Endothelial cell of umbilical vein (primary cell): ENCODE measurements at regions not wholly inside any gene's neighbourhood (a gene's known extent, or its start where the extent isn't known, plus 50 kb on each side); places are given as distances from the start of the nearest gene placed in this dataset.

Experiments
- BruUV-seq: library from RNA; stranded (reverse); fragments of 400-500 nt; replicated peaks from 2 replicates; lab custom pipeline; 2021; lab: Mats Ljungman, UMichigan
- CTCF ChIA-PET: fragments of 300-600, 350-600 bp; sonication (Branson Sonifier 250); formaldehyde crosslinking; loops from one replicate; lab custom pipeline; 2021; ENCODE audit warnings: antibody characterized with exemption, inconsistent platforms; lab: Charles Lee
- POLR2A ChIA-PET: fragments of 300-600, 350-600 bp; sonication (Branson Sonifier 250); formaldehyde crosslinking; loops from one replicate; lab custom pipeline; 2021; ENCODE audit warnings: antibody characterized with exemption, inconsistent platforms; lab: Charles Lee
- DNase-seq: peaks from one replicate; pipeline ENCODE4 v3.0.0-alpha.2; 2011; ENCODE audit warnings: low read depth, low spot score
- FAIRE-seq: peaks from 2 replicates; lab custom pipeline; 2011; peaks lifted over from hg19 to GRCh38; lab: Jason Lieb, UNC
- H2AFZ ChIP-seq: 2 replicates; pipeline ENCODE4 v1.6.0; 2012; ENCODE audit warnings: low read depth, low read length, control low read depth, inconsistent platforms
- H3K27ac ChIP-seq: 2 replicates; pipeline ENCODE4 v1.5.1; 2011; ENCODE audit warnings: low read depth, mild to moderate bottlenecking, control low read depth, low read length, moderate library complexity; ENCODE audit not compliant: insufficient read depth
- H3K27me3 ChIP-seq, 2 experiments: 2 replicates each; pipeline versions ENCODE4 v1.6.0 to v1.6.1; 2011; ENCODE audit warnings: low read length in 2 of 2, mixed read lengths in 1 of 2; ENCODE audit not compliant: control insufficient read depth in 2 of 2, insufficient read depth in 2 of 2
- H3K36me3 ChIP-seq, 2 experiments: 2 replicates in 1 of 2; 3 replicates in 1 of 2; pipeline ENCODE4 v1.5.1; 2011; ENCODE audit warnings: low read length in 2 of 2, mild to moderate bottlenecking in 1 of 2, moderate library complexity in 1 of 2; ENCODE audit not compliant: control insufficient read depth in 2 of 2, insufficient read depth in 2 of 2; ENCODE audit errors: extremely low read depth in 1 of 2
- H3K4me1 ChIP-seq: 3 replicates; pipeline ENCODE4 v1.5.1; 2011; ENCODE audit warnings: mild to moderate bottlenecking, low read length; ENCODE audit not compliant: control insufficient read depth, insufficient read depth; ENCODE audit errors: extremely low read depth
- H3K4me2 ChIP-seq: 2 replicates; pipeline ENCODE4 v1.6.1; 2011; ENCODE audit warnings: low read length, control low read depth, mixed read lengths; ENCODE audit not compliant: insufficient read depth
- H3K4me3 ChIP-seq, 3 experiments: fragments of 200-600 bp in 1 of 3; sonication (generic), shearing (Covaris generic) in 1 of 3; replicated peaks in 1 of 3; 2 replicates each; pipeline ENCODE4 v1.5.1; 2011 to 2016; ENCODE audit warnings: control low read depth in 3 of 3, low read length in 3 of 3, mild to moderate bottlenecking in 2 of 3, inconsistent platforms in 1 of 3, low read depth in 1 of 3, moderate library complexity in 1 of 3; ENCODE audit not compliant: insufficient read depth in 1 of 3
- H3K79me2 ChIP-seq: 2 replicates; pipeline ENCODE4 v1.6.0; 2012; ENCODE audit warnings: low read length, inconsistent platforms; ENCODE audit not compliant: control insufficient read depth, insufficient read depth
- H3K9ac ChIP-seq: replicated peaks from 2 replicates; pipeline ENCODE3; 2011; ENCODE audit warnings: low read length, control low read depth; ENCODE audit not compliant: insufficient read depth; ENCODE audit errors: extremely low read depth
- H3K9me1 ChIP-seq: replicated peaks from 3 replicates; pipeline ENCODE4 v1.6.0; 2011; ENCODE audit warnings: mild to moderate bottlenecking, low read length; ENCODE audit not compliant: control insufficient read depth, insufficient read depth; ENCODE audit errors: extremely low read depth
- H3K9me3 ChIP-seq: replicated peaks from 2 replicates; pipeline ENCODE4 v1.5.1; 2012; ENCODE audit warnings: low read length, inconsistent platforms; ENCODE audit not compliant: control insufficient read depth, insufficient read depth
- H4K20me1 ChIP-seq: replicated peaks from 2 replicates; pipeline ENCODE3; 2011; ENCODE audit warnings: mild to moderate bottlenecking, low read length; ENCODE audit not compliant: control insufficient read depth, insufficient read depth; ENCODE audit errors: extremely low read depth
- CTCF ChIP-seq, 2 donors: IDR thresholded peaks; 1 replicate in 1 of 2; 2 replicates in 1 of 2; pipeline ENCODE4 v1.5.1; 2011; ENCODE audit warnings: low read length in 2 of 2, mild to moderate bottlenecking in 2 of 2, moderate library complexity in 2 of 2, control low read depth in 1 of 2, inconsistent platforms in 1 of 2, low read depth in 1 of 2; ENCODE audit not compliant: insufficient read depth in 1 of 2; ENCODE audit errors: extremely low read depth in 1 of 2
- EZH2 ChIP-seq: IDR thresholded peaks from 2 replicates; pipeline ENCODE4 v1.6.1; 2012; ENCODE audit warnings: borderline replicate concordance, low read depth, mild to moderate bottlenecking, moderate library complexity, low read length, inconsistent platforms; ENCODE audit not compliant: severe bottlenecking
- FOS ChIP-seq: IDR thresholded peaks from 2 replicates; pipeline ENCODE4 v1.6.1; 2011; ENCODE audit warnings: mild to moderate bottlenecking, low read length, moderate library complexity, borderline replicate concordance; ENCODE audit not compliant: insufficient read depth
- MYC ChIP-seq: IDR thresholded peaks from one replicate; pipeline ENCODE4 v1.6.1; 2011; ENCODE audit warnings: mild to moderate bottlenecking, low read depth, low read length
- POLR2A ChIP-seq: IDR thresholded peaks from 2 replicates; pipeline ENCODE4 v1.6.1; 2012; ENCODE audit warnings: low read depth, mild to moderate bottlenecking, control low read depth, low read length
- dilution Hi-C: fragments of 300-500 bp; cut with MboI; formaldehyde crosslinking; loops from one replicate; pipeline ENCODE4 v1.15.0; 2019; ENCODE audit warnings: low sequenced_read_pairs; ENCODE audit not compliant: extremely low pct_ligation_motif_present
- intact Hi-C: fragments of 100-400 bp; cut with micrococcal nuclease; formaldehyde crosslinking; loops from one replicate; pipeline ENCODE4 v1.10.0; 2022

GRCh38 chr11:70695086-70695960, 297.0 kb downstream of the CTTN start:
- no peak overlapping the region for H3K4me2 ChIP-seq
- H4K20me1 ChIP-seq, result no peaks in the 10 kb centered on the region
- H3K4me3 ChIP-seq, result no peak overlapping the region
- DNase-seq, result no peak
- no peak overlapping the region for H3K27ac ChIP-seq
- H3K4me1 ChIP-seq, result no peaks in the 10 kb centered on the region
- H3K36me3 ChIP-seq, result no peaks in the 10 kb centered on the region
- H3K9me1 ChIP-seq, result no peaks in the 10 kb centered on the region
- ChIA-PET POLR2A (no interaction called here), CTCF (no interaction called here)
- no peak for FAIRE-seq
- BruUV-seq, result no TSS peak
- TF ChIP-seq EZH2, result no peak
- no peak for TF ChIP-seq CTCF (IDR thresholded peaks at IDR 0.05; ENCODE audit: extremely low read depth in 1 of 2, insufficient read depth in 1 of 2, low read depth in 1 of 2, low read length in 2 of 2)
- TF ChIP-seq POLR2A, result no peak
- no peaks in the 10 kb centered on the region for H3K79me2 ChIP-seq
- dilution Hi-C loops, result no loop called here
- intact Hi-C loops, result no loop called here
- H3K9me3 ChIP-seq, result no peaks in the 10 kb centered on the region
- no peak overlapping the region for H3K9ac ChIP-seq
- no peaks in the 10 kb centered on the region for H3K27me3 ChIP-seq
- H2AFZ ChIP-seq, result no peak overlapping the region

GRCh38 chr11:70696076-70696475, 297.7 kb downstream of the CTTN start:
- Histone ChIP-seq H3K79me2 (no peaks in the 10 kb centered on the region), H3K27ac (no peak overlapping the region), H3K9ac (no peak overlapping the region), H3K27me3 (no peaks in the 10 kb centered on the region), H3K4me1 (no peaks in the 10 kb centered on the region), H3K9me3 (no peaks in the 10 kb centered on the region), H3K4me3 (no peak overlapping the region), H2AFZ (no peak overlapping the region), H3K4me2 (no peak overlapping the region), H4K20me1 (no peaks in the 10 kb centered on the region), H3K36me3 (no peaks in the 10 kb centered on the region), H3K9me1 (no peaks in the 10 kb centered on the region)
- no peak for FAIRE-seq
- POLR2A ChIA-PET, result no interaction called here
- no TSS peak for BruUV-seq
- dilution Hi-C loops, result no loop called here
- CTCF ChIA-PET, result no interaction called here
- no peak for TF ChIP-seq FOS
- no peak for TF ChIP-seq MYC
- DNase-seq, result no peak
- intact Hi-C loops, result no loop called here
